ENCODE measurements at regions not wholly inside any gene's neighbourhood (a gene's known extent, or its start where the extent isn't known, plus 50 kb on each side); places are given as distances from the start of the nearest gene placed in this dataset.

DNA sequence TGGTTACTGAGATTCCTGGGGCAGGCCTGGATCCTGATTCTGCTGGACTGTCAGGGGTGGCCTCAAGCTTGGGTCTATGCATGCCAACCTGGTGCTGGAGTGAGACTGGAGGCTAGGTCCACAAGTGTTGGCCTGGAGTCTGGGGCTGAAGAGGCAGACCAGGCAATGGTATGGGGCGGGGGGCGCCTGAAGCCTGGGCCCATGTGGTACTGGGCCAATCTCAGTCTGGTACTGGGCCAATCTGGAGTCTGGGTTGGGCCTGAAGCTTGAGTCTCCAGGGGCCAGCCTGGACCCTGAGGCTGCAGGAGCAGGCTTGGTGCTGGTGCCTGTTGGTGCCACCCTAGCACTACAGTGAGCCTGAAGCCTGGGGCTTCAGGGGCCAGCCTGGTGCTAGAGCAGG lies 108.9 kb upstream of the ZCCHC13 start:
- no peak overlapping the region for H3K56ac ChIP-seq (ENCODE audit: insufficient read length, low read depth, low read length)
- Mint-ChIP-seq H3K27ac (no peak overlapping the region; a peak in 1 of 7 replicates), H3K4me1 (peaks cover 11 to 12% of the 10 kb centered on the region in 2 experiments), H3K36me3 (ENCODE audit: insufficient read depth in 1 of 3, low read depth in 3 of 3) (peaks cover 6 to 39% (median 9%) of the 10 kb centered on the region in 3 experiments), H3K4me3 (no peak overlapping the region), H3K9me3 (peaks cover 7 to 10% of the 10 kb centered on the region in 2 experiments; a peak in 4 of 5 replicates), H3K27me3 (ENCODE audit: low read depth) (no peaks in the 10 kb centered on the region)
- H3K18ac ChIP-seq (ENCODE audit: insufficient read length, low read depth, low read length): no peak overlapping the region
- no CpG with 5 or more reads among the region's 2 CpGs for WGBS (ENCODE audit: extremely low coverage, insufficient read length, low lambda C conversion rate)
- H3K4ac ChIP-seq (ENCODE audit: low read depth, low read length): no peak overlapping the region
- H2BK5ac ChIP-seq (ENCODE audit: insufficient read length, low read length): no peak overlapping the region
- no peaks in the 10 kb centered on the region for H4K20me1 ChIP-seq (ENCODE audit: control insufficient read depth, insufficient read depth, insufficient read length)
- no peak overlapping the region for H4K91ac ChIP-seq (ENCODE audit: insufficient read length, low read depth, low read length)
- DNase-seq: no peak
- H3K27me3 ChIP-seq (ENCODE audit: insufficient read depth, low read length): no peaks in the 10 kb centered on the region
- no peak overlapping the region for H2AK5ac ChIP-seq (ENCODE audit: insufficient read length, low read length)
- H3K9ac ChIP-seq (ENCODE audit: extremely low read depth, insufficient read length, low read length): no peak overlapping the region
- no peak overlapping the region for H2BK12ac ChIP-seq (ENCODE audit: insufficient read length, low read depth, low read length)
- no peaks in the 10 kb centered on the region for H3K9me3 ChIP-seq (ENCODE audit: control insufficient read depth, low read depth, low read length)
- H2AFZ ChIP-seq (ENCODE audit: low read length): no peak overlapping the region
- H2BK15ac ChIP-seq (ENCODE audit: low read depth, low read length): no peak overlapping the region
- no peak overlapping the region for H2BK20ac ChIP-seq (ENCODE audit: low read depth, low read length, poor library complexity, severe bottlenecking)
- no peak overlapping the region; the same call in 1 of the 2 replicates for H3K14ac ChIP-seq (ENCODE audit: insufficient read depth, low read length)
- H3K23ac ChIP-seq (ENCODE audit: insufficient read length, low read depth, low read length): no peak overlapping the region
- H3T11ph ChIP-seq (ENCODE audit: low read length): no peak overlapping the region
- TF ChIP-seq, protein P1, sequence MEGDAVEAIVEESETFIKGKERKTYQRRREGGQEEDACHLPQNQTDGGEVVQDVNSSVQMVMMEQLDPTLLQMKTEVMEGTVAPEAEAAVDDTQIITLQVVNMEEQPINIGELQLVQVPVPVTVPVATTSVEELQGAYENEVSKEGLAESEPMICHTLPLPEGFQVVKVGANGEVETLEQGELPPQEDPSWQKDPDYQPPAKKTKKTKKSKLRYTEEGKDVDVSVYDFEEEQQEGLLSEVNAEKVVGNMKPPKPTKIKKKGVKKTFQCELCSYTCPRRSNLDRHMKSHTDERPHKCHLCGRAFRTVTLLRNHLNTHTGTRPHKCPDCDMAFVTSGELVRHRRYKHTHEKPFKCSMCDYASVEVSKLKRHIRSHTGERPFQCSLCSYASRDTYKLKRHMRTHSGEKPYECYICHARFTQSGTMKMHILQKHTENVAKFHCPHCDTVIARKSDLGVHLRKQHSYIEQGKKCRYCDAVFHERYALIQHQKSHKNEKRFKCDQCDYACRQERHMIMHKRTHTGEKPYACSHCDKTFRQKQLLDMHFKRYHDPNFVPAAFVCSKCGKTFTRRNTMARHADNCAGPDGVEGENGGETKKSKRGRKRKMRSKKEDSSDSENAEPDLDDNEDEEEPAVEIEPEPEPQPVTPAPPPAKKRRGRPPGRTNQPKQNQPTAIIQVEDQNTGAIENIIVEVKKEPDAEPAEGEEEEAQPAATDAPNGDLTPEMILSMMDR (conservative IDR thresholded peaks at IDR 0.05): no peak
- H2BK120ac ChIP-seq (ENCODE audit: low read depth, low read length, poor library complexity, severe bottlenecking): no peak overlapping the region
- H3K79me2 ChIP-seq (ENCODE audit: insufficient read depth, low read length): no peaks in the 10 kb centered on the region
- H3K4me2 ChIP-seq (ENCODE audit: insufficient read depth, insufficient read length, low read length): no peak overlapping the region
- no peaks in the 10 kb centered on the region for H3K23me2 ChIP-seq (ENCODE audit: insufficient read length, low read depth, low read length, poor library complexity, severe bottlenecking)
- no peaks in the 10 kb centered on the region for H3K79me1 ChIP-seq (ENCODE audit: insufficient read depth, low read depth, low read length, poor library complexity, severe bottlenecking)
- no peaks in the 10 kb centered on the region for H3K4me1 ChIP-seq (ENCODE audit: insufficient read depth, low read length)
- H4K8ac ChIP-seq (replicated peaks; ENCODE audit: insufficient read length, low read depth, low read length): no peak overlapping the region
- H4K5ac ChIP-seq (ENCODE audit: insufficient read length, low read depth, low read length): no peak overlapping the region
- H3K27ac ChIP-seq (ENCODE audit: insufficient read length, low read depth, low read length): no peak overlapping the region

Data from H9 (cell line).